DND-41 (cell line): ENCODE measurements at regions not wholly inside any gene's neighbourhood (a gene's known extent, or its start where the extent isn't known, plus 50 kb on each side); places are given as distances from the start of the nearest gene placed in this dataset.

Experiments used
- EZH2 ChIP-seq: IDR thresholded peaks from 3 replicates; pipeline ENCODE4 v1.6.1; 2012; ENCODE audit warnings: borderline replicate concordance, low read depth, mild to moderate bottlenecking, moderate library complexity, low read length, inconsistent platforms; ENCODE audit not compliant: severe bottlenecking
- TF ChIP-seq, protein P1 (sequence below): IDR thresholded peaks from 2 replicates; pipeline ENCODE4 v1.5.1; 2012; ENCODE audit warnings: borderline replicate concordance, low read length, moderate library complexity, mild to moderate bottlenecking; ENCODE audit not compliant: poor library complexity, severe bottlenecking; ENCODE audit errors: extremely low read depth

- TF ChIP-seq, protein P1, sequence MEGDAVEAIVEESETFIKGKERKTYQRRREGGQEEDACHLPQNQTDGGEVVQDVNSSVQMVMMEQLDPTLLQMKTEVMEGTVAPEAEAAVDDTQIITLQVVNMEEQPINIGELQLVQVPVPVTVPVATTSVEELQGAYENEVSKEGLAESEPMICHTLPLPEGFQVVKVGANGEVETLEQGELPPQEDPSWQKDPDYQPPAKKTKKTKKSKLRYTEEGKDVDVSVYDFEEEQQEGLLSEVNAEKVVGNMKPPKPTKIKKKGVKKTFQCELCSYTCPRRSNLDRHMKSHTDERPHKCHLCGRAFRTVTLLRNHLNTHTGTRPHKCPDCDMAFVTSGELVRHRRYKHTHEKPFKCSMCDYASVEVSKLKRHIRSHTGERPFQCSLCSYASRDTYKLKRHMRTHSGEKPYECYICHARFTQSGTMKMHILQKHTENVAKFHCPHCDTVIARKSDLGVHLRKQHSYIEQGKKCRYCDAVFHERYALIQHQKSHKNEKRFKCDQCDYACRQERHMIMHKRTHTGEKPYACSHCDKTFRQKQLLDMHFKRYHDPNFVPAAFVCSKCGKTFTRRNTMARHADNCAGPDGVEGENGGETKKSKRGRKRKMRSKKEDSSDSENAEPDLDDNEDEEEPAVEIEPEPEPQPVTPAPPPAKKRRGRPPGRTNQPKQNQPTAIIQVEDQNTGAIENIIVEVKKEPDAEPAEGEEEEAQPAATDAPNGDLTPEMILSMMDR, result no peak
- no peak for TF ChIP-seq EZH2
These were observed 1093.4 kb downstream of the ADGRL3 start for GRCh38 chr4:62293551-62293950.
